ENCODE measurements at regions not wholly inside any gene's neighbourhood (a gene's known extent, or its start where the extent isn't known, plus 50 kb on each side); places are given as distances from the start of the nearest gene placed in this dataset.

DNA sequence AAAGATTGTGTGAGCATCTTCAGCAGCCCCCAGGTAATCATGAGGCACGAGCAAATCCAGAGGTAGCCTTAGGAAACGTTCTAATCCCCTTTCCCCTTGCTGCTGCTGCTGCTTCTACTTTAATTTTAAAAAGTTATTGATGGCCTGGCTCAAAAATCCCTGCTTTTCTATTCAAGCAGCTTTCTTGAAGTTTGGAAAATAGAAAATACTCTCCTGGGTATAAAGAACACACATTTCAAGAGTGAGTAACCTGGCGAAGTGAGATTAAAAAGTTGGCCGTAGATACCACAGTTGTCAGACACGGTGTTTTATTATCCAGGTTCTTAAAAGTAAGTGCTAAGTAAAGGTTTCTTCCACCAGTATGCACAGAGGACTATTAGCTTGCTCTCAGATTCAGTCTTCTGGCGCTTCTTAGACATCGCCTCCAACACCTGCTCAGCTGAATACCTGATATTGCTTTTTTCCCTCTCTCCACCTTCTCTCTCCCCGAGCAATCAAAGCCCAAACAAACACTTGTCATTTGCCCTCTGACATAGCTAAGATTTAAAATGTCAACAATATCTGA, 150.7 kb downstream of the EDN3 start:
- TF ChIP-seq, protein P1, sequence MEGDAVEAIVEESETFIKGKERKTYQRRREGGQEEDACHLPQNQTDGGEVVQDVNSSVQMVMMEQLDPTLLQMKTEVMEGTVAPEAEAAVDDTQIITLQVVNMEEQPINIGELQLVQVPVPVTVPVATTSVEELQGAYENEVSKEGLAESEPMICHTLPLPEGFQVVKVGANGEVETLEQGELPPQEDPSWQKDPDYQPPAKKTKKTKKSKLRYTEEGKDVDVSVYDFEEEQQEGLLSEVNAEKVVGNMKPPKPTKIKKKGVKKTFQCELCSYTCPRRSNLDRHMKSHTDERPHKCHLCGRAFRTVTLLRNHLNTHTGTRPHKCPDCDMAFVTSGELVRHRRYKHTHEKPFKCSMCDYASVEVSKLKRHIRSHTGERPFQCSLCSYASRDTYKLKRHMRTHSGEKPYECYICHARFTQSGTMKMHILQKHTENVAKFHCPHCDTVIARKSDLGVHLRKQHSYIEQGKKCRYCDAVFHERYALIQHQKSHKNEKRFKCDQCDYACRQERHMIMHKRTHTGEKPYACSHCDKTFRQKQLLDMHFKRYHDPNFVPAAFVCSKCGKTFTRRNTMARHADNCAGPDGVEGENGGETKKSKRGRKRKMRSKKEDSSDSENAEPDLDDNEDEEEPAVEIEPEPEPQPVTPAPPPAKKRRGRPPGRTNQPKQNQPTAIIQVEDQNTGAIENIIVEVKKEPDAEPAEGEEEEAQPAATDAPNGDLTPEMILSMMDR (IDR thresholded peaks at IDR 0.05): no peak
- TF ChIP-seq JUND (IDR thresholded peaks at IDR 0.05): no peak
- TF ChIP-seq, protein P2, sequence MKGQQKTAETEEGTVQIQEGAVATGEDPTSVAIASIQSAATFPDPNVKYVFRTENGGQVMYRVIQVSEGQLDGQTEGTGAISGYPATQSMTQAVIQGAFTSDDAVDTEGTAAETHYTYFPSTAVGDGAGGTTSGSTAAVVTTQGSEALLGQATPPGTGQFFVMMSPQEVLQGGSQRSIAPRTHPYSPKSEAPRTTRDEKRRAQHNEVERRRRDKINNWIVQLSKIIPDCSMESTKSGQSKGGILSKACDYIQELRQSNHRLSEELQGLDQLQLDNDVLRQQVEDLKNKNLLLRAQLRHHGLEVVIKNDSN (IDR thresholded peaks at IDR 0.05; ENCODE audit: borderline replicate concordance, low read depth): no peak
- TF ChIP-seq MXI1 (IDR thresholded peaks at IDR 0.05; ENCODE audit: low read depth, low read length): no peak
- TF ChIP-seq FOSL2 (IDR thresholded peaks at IDR 0.05; ENCODE audit: borderline replicate concordance, low read depth): no peak
- TF ChIP-seq SIN3A (IDR thresholded peaks at IDR 0.05; ENCODE audit: borderline replicate concordance, low read depth, low read length): no peak
- TF ChIP-seq GABPA (IDR thresholded peaks at IDR 0.05; ENCODE audit: low read depth): no peak
- no peak for TF ChIP-seq SMC3 (IDR thresholded peaks at IDR 0.05; ENCODE audit: low read depth, low read length)
- TF ChIP-seq MEF2A (IDR thresholded peaks at IDR 0.05; ENCODE audit: borderline replicate concordance, low read depth): no peak
- no peak for TF ChIP-seq NRF1 (IDR thresholded peaks at IDR 0.05; ENCODE audit: low read depth, low read length)
- no peak for TF ChIP-seq ELF1 (IDR thresholded peaks at IDR 0.05)
- no peak for TF ChIP-seq CHD2 (IDR thresholded peaks at IDR 0.05; ENCODE audit: low read length, partially characterized antibody)
- TF ChIP-seq RAD21 (IDR thresholded peaks at IDR 0.05; ENCODE audit: low read length): no peak
- TF ChIP-seq POLR2AphosphoS5 (IDR thresholded peaks at IDR 0.05; ENCODE audit: low read depth, low read length): no peak
